CD4-positive, alpha-beta T cell (primary cell): ENCODE measurements at regions not wholly inside any gene's neighbourhood (a gene's known extent, or its start where the extent isn't known, plus 50 kb on each side); places are given as distances from the start of the nearest gene placed in this dataset.

Experiments
- ATAC-seq: fragments of 200-7000 bp; cut with Tn5 transposase; one replicate; pipeline ENCODE4 v1.10.0; 2022; ENCODE audit warnings: mild to moderate bottlenecking; ENCODE audit not compliant: poor library complexity
- CTCF ChIA-PET: fragments of 350-600 bp; sonication (Branson Sonifier 250); formaldehyde crosslinking; loops from one replicate; lab custom pipeline; 2021; ENCODE audit warnings: antibody characterized with exemption, inconsistent platforms; lab: Charles Lee
- POLR2A ChIA-PET: fragments of 350-600 bp; sonication (Branson Sonifier 250); formaldehyde crosslinking; loops from one replicate; lab custom pipeline; 2021; ENCODE audit warnings: antibody characterized with exemption, inconsistent platforms; lab: Charles Lee
- DNase-seq, 14 experiments: peaks; one replicate each; pipeline ENCODE4 v3.0.0-alpha.2; 2013 to 2020; ENCODE audit warnings: mixed read lengths in 2 of 14
- H3K27ac ChIP-seq, 2 donors: one replicate each; pipeline versions ENCODE4 v1.5.1 to v1.7.0; 2013; ENCODE audit warnings: low read length in 2 of 2, low read depth in 1 of 2, mild to moderate bottlenecking in 1 of 2
- H3K27me3 ChIP-seq, 2 experiments: 1 replicate in 1 of 2; 2 replicates in 1 of 2; pipeline versions ENCODE4 v1.6.1 to v1.7.0; 2013; ENCODE audit warnings: low read length in 2 of 2, control low read depth in 1 of 2, mild to moderate bottlenecking in 1 of 2, moderate library complexity in 1 of 2; ENCODE audit not compliant: insufficient read depth in 2 of 2, control insufficient read depth in 1 of 2
- H3K36me3 ChIP-seq: one replicate; pipeline ENCODE4 v1.6.1; 2013; ENCODE audit warnings: low read length, control low read depth; ENCODE audit not compliant: insufficient read depth
- H3K4me1 ChIP-seq: one replicate; pipeline ENCODE4 v1.6.1; 2013; ENCODE audit warnings: low read length, control low read depth; ENCODE audit not compliant: insufficient read depth
- H3K4me3 ChIP-seq: one replicate; pipeline ENCODE4 v1.5.1; 2013; ENCODE audit warnings: mild to moderate bottlenecking, low read length, moderate library complexity
- H3K9me3 ChIP-seq, 2 experiments: 1 replicate in 1 of 2; 2 replicates in 1 of 2; pipeline versions ENCODE4 v1.6.1 to v1.7.0; 2013; ENCODE audit warnings: low read length in 2 of 2, mild to moderate bottlenecking in 2 of 2, control low read depth in 1 of 2, moderate library complexity in 1 of 2; ENCODE audit not compliant: control insufficient read depth in 1 of 2, insufficient read depth in 1 of 2
- H3K27ac Mint-ChIP-seq: one replicate; pipeline ENCODE4 v1.8.0; 2020; ENCODE audit warnings: mixed read lengths
- H3K27me3 Mint-ChIP-seq: one replicate; pipeline ENCODE4 v1.8.0; 2021; ENCODE audit warnings: mixed read lengths
- H3K36me3 Mint-ChIP-seq: one replicate; pipeline ENCODE4 v1.8.0; 2021; ENCODE audit warnings: low read depth, mixed read lengths
- H3K4me1 Mint-ChIP-seq: one replicate; pipeline ENCODE4 v1.8.0; 2021; ENCODE audit warnings: low read depth, mixed read lengths
- H3K4me3 Mint-ChIP-seq: one replicate; pipeline ENCODE4 v1.8.0; 2020; ENCODE audit warnings: mild to moderate bottlenecking, mixed read lengths
- H3K9me3 Mint-ChIP-seq: one replicate; pipeline ENCODE4 v1.8.0; 2020; ENCODE audit warnings: mixed read lengths
- intact Hi-C, 2 experiments: fragments of 100-400 bp; cut with DNase I in 1 of 2; cut with micrococcal nuclease in 1 of 2; formaldehyde crosslinking; loops; one replicate each; pipeline versions ENCODE4 v1.15.1 to v1.9.0; 2023 to 2025; cut with DNase I, micrococcal nuclease
- TF ChIP-seq, protein P1 (sequence below): fragments of 200-600 bp; IDR thresholded peaks from one replicate; pipeline ENCODE4 v1.8.0; 2022; ENCODE audit warnings: antibody characterized with exemption, mild to moderate bottlenecking

DNA sequence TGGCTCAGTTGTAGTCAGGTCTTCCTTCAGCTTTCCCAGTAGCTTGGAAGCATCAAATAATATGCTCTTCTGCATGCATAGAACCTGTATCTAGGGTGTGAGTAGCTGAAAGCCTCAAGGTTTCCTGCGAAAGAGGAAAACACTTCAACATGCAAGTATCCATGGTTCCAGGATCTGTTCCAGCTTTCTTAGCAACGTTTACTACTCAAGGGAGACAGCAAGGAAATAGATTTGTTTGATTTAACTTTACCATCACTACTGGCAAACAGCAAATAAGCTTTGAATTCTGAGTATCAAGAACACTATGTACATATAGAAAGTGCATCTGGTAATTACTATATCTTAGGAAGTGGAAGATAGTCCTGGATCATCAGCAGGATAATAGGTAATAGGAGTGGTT is 341.0 kb downstream of the PRR16 start:
- intact Hi-C loops: no loop called here
- TF ChIP-seq, protein P1, sequence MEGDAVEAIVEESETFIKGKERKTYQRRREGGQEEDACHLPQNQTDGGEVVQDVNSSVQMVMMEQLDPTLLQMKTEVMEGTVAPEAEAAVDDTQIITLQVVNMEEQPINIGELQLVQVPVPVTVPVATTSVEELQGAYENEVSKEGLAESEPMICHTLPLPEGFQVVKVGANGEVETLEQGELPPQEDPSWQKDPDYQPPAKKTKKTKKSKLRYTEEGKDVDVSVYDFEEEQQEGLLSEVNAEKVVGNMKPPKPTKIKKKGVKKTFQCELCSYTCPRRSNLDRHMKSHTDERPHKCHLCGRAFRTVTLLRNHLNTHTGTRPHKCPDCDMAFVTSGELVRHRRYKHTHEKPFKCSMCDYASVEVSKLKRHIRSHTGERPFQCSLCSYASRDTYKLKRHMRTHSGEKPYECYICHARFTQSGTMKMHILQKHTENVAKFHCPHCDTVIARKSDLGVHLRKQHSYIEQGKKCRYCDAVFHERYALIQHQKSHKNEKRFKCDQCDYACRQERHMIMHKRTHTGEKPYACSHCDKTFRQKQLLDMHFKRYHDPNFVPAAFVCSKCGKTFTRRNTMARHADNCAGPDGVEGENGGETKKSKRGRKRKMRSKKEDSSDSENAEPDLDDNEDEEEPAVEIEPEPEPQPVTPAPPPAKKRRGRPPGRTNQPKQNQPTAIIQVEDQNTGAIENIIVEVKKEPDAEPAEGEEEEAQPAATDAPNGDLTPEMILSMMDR: no peak
- Mint-ChIP-seq H3K27me3 (no peaks in the 10 kb centered on the region), H3K27ac (no peak overlapping the region), H3K36me3 (no peaks in the 10 kb centered on the region), H3K9me3 (peaks cover 12% of the 10 kb centered on the region), H3K4me3 (no peak overlapping the region), H3K4me1 (no peaks in the 10 kb centered on the region)
- Histone ChIP-seq H3K4me1 (no peaks in the 10 kb centered on the region), H3K9me3 (no peaks in the 10 kb centered on the region), H3K36me3 (no peaks in the 10 kb centered on the region), H3K4me3 (no peak overlapping the region), H3K27ac (no peak overlapping the region), H3K27me3 (no peaks in the 10 kb centered on the region)
- DNase-seq (no peak), ATAC-seq (no peak)
- ChIA-PET CTCF (no interaction called here), POLR2A (no interaction called here)

DNA sequence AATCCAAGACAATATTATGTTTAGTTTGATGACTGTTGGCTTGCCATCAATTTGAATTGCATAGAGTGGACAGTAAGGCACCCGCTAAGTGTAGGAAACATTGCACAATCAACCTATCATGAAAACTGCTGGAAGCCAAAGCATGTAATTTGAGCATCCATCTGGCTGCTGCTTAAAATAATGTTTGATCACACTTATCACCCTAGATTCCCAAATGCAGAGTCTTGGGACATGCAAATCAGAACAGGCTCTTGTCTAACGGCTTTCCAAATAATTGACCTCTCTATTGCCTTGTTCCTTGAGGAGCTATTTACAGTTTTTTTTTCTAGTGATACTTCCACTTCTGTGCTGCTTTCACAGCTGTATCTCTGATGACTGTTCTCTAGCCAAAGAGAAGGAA is 342.1 kb downstream of the PRR16 start:
- no peak overlapping the region for H3K27ac ChIP-seq
- Mint-ChIP-seq H3K27me3 (no peaks in the 10 kb centered on the region), H3K9me3 (peaks cover 12% of the 10 kb centered on the region), H3K4me1 (no peaks in the 10 kb centered on the region), H3K36me3 (no peaks in the 10 kb centered on the region), H3K4me3 (no peak overlapping the region), H3K27ac (no peak overlapping the region)
- H3K9me3 ChIP-seq: no peaks in the 10 kb centered on the region
- H3K4me3 ChIP-seq: no peak overlapping the region
- no peaks in the 10 kb centered on the region for H3K4me1 ChIP-seq
- ChIA-PET POLR2A (no interaction called here), CTCF (no interaction called here)
- H3K36me3 ChIP-seq: no peaks in the 10 kb centered on the region
- no peaks in the 10 kb centered on the region for H3K27me3 ChIP-seq
- ATAC-seq (no peak), DNase-seq (no peak)
- TF ChIP-seq, protein P1: no peak
- intact Hi-C loops: no loop called here

DNA sequence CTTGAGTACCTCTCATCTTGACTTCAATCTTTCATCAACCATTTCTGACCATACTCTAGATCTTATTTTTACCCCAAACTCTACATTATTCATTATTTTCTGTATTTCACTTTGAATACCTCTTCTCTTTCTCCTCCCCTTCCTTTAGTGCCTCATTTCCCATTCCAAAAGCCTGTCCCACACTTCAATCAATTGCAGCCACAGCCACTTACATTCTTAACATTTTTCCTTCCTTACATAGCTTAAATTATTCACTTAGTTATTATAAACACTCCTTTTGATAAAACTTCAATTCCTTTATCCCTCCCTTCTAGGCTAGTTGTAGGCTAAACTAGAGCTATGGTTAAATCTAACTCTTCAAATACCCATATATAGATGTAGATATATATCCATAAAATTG is 344.0 kb downstream of the PRR16 start:
- POLR2A ChIA-PET: no interaction called here
- Histone ChIP-seq H3K4me1 (no peaks in the 10 kb centered on the region), H3K9me3 (no peaks in the 10 kb centered on the region), H3K36me3 (no peaks in the 10 kb centered on the region), H3K27me3 (no peaks in the 10 kb centered on the region), H3K27ac (no peak overlapping the region), H3K4me3 (no peak overlapping the region)
- intact Hi-C loops: no loop called here
- Mint-ChIP-seq H3K36me3 (no peaks in the 10 kb centered on the region), H3K27ac (no peak overlapping the region), H3K4me3 (no peak overlapping the region), H3K4me1 (no peaks in the 10 kb centered on the region), H3K9me3 (peaks cover 13% of the 10 kb centered on the region), H3K27me3 (no peaks in the 10 kb centered on the region)
- CTCF ChIA-PET: no interaction called here
- ATAC-seq (no peak), DNase-seq (no peak)
- TF ChIP-seq, protein P1: no peak
